HG02798 (cell line): ENCODE measurements at regions not wholly inside any gene's neighbourhood (a gene's known extent, or its start where the extent isn't known, plus 50 kb on each side); places are given as distances from the start of the nearest gene placed in this dataset.

Experiments used
- ATAC-seq: cut with Tn5 transposase; IDR thresholded peaks from one replicate; pipeline ENCODE4 v1.9.1; 2021; ENCODE audit warnings: mild to moderate bottlenecking; ENCODE audit not compliant: unreplicated experiment, poor library complexity

DNA sequence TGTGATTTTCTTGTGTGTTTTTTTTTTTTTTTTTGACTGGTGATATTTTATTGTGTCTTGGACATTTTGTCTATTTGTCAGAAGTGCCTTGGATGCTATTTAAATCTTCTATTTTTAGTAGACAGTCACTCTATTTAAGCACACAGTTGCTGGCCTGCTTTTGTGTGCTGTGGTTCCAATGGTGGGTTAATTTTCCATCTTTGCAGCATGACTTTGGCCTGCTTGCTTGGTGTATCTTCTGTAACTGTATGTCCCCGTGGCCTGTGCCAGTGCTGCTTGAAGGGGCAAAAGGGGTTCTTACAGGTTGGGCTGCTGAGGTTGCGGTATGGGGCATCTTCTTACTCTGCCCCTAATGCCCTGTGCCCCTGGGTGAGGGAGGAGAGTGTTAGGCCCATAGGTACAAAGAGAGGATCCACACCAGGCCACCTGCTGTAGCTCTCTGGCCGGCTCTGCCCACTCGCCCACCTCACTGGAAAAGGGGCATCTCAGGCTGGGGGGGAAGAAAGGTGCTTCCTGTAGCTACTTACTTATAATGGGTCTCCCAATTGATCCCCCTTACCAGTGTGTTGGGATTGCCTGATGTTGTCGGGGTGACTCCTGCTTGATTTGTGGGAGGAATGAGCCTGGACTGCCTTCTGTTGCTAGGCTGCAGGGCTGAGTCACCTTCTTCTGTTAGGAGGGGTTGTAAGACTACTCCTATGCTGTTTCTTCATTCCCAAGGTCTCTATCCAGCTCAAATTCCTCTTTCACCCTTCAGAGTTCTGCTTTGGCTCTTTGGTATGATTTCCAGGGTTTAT lies 490.0 kb upstream of the HS6ST1 start:
- no peak for ATAC-seq

DNA sequence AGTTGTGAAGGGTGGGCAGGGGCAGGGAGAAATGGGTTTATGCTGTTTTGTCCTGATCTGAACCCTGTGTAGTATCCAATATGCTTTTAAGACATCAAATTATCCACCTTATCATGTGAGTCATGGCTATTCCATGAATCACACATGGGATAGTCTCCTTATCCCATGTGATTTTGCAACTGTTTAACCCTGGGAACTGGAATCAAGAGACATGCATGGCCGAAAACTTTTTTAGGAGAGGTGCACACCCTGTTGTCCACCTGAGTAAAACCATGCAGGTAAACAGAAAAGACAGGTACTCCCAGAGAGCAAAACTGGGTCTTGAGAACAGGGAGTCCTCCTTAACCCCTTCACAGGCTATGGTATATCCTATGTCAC lies 490.6 kb upstream of the HS6ST1 start:
- no peak for ATAC-seq

DNA sequence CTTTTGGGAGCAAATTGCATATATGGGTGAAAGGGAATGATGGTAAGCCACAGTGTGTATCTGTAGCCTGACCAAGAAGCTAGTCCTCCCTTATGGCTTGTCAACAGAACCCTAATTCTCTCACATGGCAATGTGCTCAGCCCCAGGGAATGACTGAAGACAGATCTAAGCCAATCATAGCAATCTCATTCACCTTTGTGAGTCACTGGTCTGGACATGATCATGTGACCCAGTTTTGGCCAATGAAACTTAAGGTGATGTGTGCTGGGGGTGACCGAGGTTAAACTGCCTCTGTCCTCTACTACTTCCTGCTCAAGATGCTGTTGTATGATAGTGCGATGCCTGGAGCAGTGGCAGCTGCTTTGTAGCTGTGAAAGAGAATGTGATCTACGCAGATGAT lies 491.2 kb upstream of the HS6ST1 start:
- ATAC-seq, result no peak

DNA sequence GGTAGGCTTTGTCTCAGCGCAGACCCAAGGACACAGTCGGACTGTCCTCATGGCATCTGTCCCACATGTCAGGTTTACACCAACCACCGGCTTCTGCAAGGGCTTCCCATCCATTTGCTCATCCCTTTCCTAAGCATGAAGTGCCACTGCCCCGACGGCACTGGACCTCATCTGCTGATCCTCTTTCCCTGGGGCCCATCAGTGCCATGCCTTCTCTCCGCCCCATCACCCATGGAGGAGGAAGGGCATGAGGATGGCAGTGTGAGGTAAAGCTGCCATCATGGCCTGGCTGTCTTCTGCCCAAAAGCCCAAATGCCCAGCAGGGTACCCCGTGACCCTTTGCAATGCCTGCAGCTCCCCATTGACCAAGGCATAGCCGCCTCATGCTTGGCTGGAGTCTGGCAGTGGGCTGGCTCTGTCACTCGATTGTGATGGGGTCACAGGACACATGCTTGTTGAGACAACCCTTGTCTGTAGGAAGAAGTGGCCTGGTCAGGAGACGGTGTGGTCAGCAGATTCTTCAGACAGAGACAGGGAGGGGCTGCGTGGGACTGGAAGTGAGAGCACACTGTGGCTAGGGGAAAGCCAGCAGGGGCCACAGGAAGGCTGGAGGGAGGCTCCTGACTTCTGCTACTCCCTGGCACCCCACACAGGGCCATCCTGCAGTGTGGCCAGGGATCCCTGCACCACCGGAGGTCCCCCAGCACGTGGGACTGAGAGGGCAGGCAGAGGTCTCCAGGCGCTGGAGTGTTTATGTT lies 493.7 kb upstream of the HS6ST1 start:
- ATAC-seq, result no peak

DNA sequence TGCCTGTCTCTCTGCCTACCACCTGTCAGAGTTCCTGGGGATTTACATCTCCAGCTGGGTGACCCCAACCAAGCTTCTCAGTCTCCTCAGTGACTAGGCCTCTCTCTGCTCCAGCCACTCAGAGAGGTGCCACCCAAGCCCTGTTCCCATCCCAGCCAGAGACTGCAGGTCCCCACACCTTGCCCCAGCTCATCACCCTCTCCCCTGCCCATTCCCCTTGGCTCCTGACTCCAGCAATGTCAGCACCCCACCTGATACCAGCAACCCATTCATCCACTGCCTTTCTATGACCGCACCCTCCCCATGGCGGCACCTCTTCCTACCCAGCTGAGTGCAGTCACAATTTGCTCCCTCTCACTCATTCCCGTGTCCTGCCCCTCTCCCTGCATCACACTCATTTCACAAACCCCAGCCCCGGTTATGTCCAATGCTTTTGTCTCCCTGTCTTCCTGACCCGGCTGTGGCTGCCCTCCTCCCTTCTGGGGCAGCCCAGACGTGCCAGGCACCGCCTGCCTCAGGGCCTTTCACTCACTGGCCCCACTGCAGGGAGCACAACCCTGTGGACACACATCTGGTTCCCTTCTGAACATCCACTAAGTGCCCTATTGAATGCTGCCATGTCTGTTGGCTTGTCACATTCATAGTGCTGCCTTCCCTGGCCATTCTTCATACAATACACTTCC lies 494.8 kb upstream of the HS6ST1 start:
- no peak for ATAC-seq

DNA sequence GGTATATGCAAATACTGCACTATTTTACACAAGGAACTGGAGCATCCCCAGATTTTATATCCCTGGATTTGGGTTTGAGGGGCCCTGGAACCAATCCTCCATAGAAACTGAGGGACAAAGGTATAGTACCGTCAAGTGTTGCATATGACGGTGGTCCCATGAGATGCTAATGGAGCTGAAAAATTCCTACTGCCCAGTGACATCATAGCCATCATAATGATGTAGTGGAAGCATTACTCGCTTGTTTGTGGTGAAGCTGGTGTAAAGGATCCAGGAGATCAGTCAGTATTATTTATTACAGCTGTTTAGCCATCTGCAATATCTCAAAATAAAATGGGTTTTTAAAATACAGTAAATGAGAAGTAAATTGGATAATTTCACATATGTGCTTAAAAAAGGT lies 496.6 kb upstream of the HS6ST1 start:
- no peak for ATAC-seq

DNA sequence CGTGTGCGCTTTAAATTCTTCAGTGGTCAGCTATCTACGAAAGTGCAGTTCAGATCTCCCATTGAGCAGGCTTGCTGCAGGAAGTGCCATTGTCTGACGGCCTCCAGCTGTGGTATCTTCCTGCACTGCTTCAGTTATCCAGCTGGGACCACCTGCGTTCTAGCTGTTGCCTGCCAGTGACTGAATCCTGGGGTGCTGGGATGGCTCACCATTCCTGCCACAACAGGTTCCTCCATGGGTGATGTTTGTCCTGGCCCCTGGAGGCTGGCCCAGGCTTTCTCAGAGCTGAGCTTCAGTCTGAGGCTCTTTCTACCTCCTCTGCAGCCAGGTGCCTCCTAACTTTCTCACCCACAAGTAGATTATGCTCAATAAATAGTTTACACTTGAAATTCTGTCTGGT lies 498.5 kb upstream of the HS6ST1 start:
- ATAC-seq, result no peak

DNA sequence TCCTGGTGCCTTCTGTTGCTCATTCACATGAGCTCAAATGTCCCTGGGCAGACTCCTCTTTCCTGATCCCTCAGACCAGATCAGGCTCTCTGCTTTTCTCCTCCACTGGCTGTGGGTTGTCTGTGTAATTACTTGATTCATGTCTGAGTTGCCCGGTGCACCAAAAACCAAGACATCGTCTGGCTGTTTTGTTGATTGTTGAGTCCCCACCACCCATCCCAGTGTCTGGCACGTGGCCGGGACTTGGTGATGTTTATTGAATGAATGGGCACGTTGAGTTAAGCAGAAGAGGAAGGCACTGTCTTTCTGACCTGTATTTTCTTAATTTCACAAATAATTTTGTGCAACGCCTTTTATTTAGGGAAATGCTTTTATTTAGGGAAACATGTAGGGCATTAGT lies 499.1 kb upstream of the HS6ST1 start:
- ATAC-seq, result no peak

DNA sequence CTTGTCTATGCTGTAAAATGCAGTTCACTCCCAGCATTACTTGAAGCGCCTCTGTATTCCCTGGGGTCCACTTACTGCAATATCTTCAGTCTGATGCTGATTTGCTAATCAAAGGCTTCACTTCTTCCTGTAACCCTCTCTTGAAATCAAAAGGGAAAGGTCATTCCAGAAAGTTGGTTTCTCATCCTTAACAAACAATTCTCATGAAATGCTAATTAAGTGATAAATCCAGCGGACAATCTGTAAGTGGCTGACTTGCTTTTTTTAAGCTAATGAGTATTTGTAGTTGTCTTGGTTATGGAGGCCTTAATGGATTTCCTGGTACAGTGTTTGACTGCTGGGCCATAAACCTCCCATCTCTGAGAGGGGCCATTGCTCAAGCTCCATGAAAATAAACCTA lies 499.6 kb upstream of the HS6ST1 start:
- no peak for ATAC-seq

DNA sequence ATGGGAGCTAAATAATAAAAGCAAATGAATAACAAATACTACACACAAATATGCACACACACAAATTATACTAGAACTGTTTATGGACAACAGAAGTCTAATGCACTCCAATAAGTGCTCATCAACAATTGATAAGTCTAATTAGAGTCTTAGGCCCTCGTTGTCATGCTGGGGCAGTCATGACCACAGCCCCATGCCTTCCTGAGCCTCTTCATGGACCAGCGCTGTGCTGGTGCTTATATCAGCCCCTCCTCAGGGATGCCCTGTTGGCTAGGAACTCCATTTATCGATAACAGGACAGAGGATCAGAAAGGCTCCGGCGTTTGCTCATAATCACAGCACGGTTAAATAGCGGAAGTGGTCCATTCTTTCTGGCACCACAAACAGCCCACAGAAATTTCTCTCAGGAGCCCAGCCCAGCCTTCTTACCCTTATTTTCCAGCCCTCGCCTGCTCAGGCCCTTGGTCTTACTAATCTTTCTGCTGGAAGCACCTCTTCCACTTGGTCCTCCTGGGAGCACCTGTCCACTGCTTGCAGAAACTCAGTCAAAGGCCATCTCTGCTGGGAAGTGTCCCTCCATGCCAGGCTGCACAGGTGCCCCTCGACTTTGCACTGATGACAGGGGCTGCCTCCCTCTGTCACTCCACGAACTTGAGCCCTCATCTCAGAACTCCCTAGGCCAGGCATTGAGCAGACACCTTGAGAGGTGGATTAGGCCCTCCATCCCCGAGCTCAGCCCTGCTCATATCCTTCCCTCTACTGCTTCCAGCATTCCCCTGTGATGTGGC lies 500.2 kb upstream of the HS6ST1 start:
- no peak for ATAC-seq

DNA sequence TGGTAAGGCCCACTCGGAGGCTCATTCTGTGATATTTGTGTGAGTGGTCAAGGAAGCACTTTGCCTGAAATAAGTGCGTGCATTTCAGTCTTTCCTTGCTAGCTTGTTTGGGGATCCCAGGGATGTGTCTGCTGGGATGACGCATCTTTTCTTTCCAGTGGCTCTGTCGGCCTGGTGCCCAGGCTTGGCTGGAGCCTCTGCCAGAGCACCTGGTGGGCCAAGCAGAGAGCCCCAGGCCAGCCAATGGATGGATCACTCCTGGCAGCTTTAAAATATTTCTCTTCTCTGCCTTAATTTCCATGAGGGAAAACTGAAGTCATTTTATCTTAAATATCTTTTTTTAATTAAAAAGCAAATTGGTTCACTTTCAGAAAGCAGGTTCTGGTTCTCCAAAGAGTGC lies 501.8 kb upstream of the HS6ST1 start:
- ATAC-seq, result no peak

DNA sequence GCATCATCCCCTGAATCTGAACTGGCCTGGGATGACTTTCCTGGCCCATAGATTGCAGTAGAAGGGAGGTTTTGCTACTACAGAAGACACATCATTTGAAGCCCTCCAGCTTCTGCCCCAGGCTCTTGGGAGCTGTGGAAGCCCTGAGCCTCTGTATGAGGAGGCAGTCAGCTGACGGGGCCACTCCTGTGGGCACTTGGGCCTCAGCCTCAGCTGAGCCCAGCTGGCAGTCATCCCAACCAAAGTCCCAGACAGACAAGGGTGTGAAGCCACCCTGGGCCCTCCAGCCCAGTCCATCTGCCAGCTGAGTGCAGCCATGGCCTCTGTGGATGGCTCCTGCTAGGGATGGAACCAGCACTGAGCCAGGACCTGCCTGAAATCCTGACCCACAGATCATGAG lies 502.3 kb upstream of the HS6ST1 start:
- no peak for ATAC-seq

DNA sequence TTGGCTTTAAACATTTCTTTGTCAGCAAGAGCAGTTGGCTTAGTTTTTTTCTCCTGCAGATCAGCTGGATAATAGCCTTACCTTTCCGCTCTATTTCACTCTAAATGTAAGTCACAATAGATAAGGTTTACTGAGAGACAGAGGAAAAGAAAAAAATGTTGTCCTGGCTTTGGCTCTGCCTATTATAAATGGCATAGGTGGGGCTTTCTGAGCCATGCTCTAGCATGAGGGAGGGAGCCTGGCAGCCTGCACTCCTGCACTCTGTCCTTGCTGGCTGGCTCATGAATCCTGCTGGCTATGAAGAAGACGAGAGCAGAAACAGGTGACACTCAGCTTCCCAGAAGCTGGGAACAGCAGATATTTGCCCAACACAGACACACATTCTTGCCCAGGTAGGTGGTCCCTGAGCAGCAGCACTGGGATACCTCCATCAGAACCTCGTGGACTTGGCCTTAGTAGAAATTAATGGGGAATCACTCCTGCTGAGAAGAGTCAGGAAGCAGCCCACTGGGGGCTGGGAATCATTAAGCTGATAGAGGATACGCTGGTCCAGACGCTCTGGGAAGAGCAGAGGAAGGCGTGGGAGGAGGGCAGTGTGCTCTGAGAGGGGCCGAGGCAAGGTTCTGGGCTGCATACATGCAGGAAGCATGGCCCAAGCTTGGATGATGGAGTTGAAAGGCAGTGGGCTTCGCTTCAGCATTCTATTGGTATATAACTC lies 514.4 kb upstream of the HS6ST1 start:
- no peak for ATAC-seq

DNA sequence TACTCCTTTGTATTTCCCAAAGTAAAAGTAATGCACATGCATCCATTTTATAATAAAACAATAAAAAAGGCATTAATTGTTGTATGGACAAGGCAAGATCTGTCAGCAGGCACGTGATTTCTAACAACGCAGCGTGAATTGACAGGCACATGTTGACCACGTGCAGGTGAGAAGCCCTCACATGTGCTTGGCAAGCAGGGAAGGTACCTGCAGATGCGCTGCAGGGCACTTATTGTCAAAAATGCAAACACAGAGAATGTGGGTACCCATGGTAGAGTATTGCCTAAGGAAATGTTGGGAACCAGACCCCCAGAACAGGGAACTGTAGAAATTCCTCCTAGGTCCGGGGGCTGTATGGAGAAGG lies 515.0 kb upstream of the HS6ST1 start:
- ATAC-seq, result no peak

DNA sequence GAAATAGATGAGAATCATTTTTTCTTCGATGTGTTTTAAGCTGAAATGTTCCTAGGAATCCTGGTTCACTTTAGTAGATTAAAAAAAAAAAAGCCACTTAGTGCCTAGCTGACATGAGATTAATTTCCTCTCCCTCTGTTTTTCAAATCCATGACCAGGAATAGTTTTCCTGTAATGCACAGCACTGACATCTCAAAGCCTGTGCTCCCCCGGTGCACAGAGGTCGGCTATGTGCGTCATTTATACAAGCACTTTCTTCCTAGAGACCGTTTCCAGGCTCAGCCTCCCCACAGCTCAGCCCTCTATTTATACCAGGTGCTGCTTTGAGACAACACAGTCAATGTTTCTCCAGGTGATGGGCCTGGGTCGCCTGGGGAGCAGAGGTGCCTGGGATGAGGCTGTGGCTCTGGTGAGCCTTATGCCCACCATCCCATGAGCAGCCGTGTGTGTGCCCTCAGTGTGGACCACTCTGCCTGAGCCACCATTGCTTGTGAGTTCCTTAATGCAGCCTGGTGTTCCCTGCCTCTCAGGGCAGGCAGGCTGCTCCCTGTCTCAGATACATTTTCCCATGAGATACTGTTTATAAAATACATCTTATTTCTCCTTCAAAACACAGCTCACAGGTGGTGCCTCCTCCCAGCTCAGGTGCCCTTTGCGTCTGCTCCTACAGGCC lies 515.7 kb upstream of the HS6ST1 start:
- ATAC-seq, result no peak

DNA sequence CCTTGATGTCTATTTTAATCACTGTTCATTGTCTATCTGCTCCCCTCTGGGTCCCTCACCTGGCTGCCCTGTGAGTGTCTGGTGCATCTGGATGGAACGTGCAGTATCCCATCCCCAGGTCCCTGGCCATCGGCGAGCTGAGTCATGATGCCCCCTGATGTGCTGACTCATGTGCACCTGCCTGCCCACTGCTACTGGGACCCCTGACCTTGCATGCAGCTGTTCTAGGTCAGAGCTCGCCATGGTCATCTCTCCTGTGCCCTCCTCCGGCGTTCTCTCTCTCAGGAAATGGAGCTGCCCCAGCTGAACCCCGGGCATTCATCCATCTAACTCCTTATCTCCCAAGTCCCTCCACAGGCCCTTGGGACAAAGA lies 516.2 kb upstream of the HS6ST1 start:
- no peak for ATAC-seq

DNA sequence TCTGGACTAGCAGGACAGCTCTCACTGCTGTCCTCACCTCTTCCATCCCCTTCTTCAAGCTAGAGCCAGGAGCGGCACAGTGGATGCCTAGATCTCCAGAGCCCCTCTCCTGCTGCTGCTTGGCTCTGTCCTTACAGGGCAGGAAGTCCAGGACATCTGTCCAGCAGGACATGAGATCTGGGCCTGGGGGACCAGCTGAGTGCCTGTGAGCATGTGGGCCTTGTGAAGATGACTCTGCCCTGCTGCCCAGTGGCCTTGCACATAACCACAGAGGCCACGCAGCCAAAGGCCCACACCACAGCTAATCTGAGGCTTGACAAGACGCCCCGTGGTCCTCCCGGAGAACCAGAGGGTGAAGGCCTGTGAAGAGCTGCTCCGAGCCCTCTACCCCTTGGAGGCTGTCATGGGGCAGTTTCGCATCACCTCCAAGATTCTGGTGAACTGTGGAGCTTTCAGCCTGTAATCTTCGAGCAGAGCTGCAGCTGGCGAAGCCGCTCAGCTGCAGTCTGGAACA lies 516.7 kb upstream of the HS6ST1 start:
- no peak for ATAC-seq

DNA sequence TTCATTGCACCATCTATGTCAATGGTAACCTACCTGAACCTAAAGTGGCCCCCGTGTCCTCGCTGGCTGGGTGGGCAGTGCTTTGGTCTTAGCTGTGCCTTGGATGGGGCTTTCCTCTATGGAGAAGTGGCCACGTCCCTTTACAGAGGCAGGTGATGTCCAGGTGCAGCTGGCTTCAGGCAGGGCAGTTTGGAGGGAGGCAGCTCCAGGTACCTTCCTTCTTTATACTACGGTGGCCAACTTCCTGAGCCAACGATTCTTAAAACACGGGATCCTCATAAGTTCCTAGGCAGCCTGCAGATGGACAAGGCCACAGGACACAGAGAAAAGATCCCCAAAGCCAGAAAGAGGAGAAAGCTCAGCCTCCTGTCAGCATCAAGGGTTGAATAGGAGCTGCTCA lies 517.3 kb upstream of the HS6ST1 start:
- no peak for ATAC-seq

DNA sequence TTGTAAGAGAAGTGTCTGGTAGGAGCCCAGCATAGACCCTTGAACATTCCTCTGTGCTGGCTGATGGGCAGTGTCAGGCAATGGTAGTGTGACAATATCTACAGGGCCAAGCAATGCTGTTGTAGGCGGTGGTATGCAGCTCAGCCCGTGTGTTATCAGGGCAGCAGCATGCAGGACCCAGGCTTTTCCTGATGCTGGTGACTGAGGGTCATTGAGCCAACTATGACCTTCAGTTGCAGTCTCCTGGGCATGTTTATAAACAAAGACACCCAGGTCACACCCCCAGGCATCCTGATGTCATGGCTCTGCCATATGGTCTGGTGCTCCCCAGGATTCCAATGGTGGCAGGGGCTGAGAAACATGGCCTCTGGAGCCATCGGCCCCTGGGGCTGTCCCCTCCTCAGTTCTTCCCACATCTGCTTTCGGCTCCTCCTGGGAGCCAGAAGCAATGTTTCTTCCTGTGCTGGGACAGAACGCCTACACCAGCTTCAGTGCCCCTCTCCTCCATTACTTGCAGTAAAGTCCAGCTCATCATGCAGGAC lies 518.0 kb upstream of the HS6ST1 start:
- ATAC-seq, result no peak
